ENCODE measurements at regions not wholly inside any gene's neighbourhood (a gene's known extent, or its start where the extent isn't known, plus 50 kb on each side); places are given as distances from the start of the nearest gene placed in this dataset.

- 70 to 84% (median 78%) methylated on average over 1 of the region's 1 CpG for WGBS, 3 donors
- TF ChIP-seq POLR2A (IDR thresholded peaks at IDR 0.05): no peak
- no peak for TF ChIP-seq EP300 (IDR thresholded peaks at IDR 0.05)
- TF ChIP-seq, protein P1, sequence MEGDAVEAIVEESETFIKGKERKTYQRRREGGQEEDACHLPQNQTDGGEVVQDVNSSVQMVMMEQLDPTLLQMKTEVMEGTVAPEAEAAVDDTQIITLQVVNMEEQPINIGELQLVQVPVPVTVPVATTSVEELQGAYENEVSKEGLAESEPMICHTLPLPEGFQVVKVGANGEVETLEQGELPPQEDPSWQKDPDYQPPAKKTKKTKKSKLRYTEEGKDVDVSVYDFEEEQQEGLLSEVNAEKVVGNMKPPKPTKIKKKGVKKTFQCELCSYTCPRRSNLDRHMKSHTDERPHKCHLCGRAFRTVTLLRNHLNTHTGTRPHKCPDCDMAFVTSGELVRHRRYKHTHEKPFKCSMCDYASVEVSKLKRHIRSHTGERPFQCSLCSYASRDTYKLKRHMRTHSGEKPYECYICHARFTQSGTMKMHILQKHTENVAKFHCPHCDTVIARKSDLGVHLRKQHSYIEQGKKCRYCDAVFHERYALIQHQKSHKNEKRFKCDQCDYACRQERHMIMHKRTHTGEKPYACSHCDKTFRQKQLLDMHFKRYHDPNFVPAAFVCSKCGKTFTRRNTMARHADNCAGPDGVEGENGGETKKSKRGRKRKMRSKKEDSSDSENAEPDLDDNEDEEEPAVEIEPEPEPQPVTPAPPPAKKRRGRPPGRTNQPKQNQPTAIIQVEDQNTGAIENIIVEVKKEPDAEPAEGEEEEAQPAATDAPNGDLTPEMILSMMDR (IDR thresholded peaks at IDR 0.05): no peak
- no peaks in the 10 kb centered on the region for H3K9me3 ChIP-seq
- H3K36me3 ChIP-seq: no peaks in the 10 kb centered on the region
- intact Hi-C loops (cut with DNase I): no loop called here
- DNase-seq: no peak
- no peaks in the 10 kb centered on the region for H3K27me3 ChIP-seq
- H3K4me1 ChIP-seq (ENCODE audit: insufficient read depth): no peaks in the 10 kb centered on the region
- H3K27ac ChIP-seq: no peak overlapping the region
- H3K4me3 ChIP-seq: no peak overlapping the region
Measured at GRCh38 chr7:145951566-145951965, 165.0 kb upstream of the CNTNAP2 start.

DNA sequence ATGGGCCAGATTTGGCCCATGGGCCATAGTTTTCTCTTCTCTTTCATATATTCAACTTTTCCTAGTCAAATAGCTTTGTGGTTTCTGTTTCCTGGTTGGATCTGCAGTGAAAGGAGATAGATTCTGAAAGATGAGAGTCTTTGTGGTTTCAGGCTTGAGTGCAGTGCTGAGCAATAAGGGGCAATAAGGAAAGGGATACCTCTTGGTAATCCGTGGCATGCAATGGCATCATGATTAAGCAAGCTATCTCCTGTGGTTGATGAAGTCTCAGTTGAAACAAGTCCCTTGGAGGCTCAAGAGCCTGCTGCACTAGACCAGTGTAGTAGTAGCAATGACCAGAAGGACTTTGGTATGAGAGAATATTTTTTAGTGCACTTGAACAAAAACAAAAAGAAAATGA is 187.7 kb upstream of the CNTNAP2 start:
- Histone ChIP-seq H3K4me3 (no peak overlapping the region), H3K27me3 (no peaks in the 10 kb centered on the region), H3K4me1 (ENCODE audit: insufficient read depth) (no peaks in the 10 kb centered on the region), H3K9me3 (no peaks in the 10 kb centered on the region), H3K36me3 (no peaks in the 10 kb centered on the region), H3K27ac (no peak overlapping the region)
- no peak for DNase-seq
- 38 to 78% (median 53%) methylated on average over 1 of the region's 1 CpG for WGBS, 3 donors
- intact Hi-C loops (cut with DNase I): no loop called here
- no peak for TF ChIP-seq POLR2A (IDR thresholded peaks at IDR 0.05)
- TF ChIP-seq, protein P1 (IDR thresholded peaks at IDR 0.05): no peak

GRCh38 chr7:145919712-145920111 is 196.9 kb upstream of the CNTNAP2 start:
- no peaks in the 10 kb centered on the region for H3K27me3 ChIP-seq
- no peak overlapping the region for H3K4me3 ChIP-seq
- peaks cover 0 to 4% of the 10 kb centered on the region in 2 donors for H3K9me3 ChIP-seq
- intact Hi-C loops (cut with DNase I): no loop called here
- no peak for DNase-seq
- no peaks in the 10 kb centered on the region for H3K36me3 ChIP-seq
- H3K27ac ChIP-seq: no peak overlapping the region
- H3K4me1 ChIP-seq (ENCODE audit: insufficient read depth): no peaks in the 10 kb centered on the region
- TF ChIP-seq EP300 (IDR thresholded peaks at IDR 0.05) (no peak), POLR2A (IDR thresholded peaks at IDR 0.05) (no peak)
- TF ChIP-seq, protein P1 (IDR thresholded peaks at IDR 0.05): no peak
- 82 to 84% (median 83%) methylated on average over 1 of the region's 1 CpG for WGBS, 3 donors

GRCh38 chr7:145916776-145917175 is 199.8 kb upstream of the CNTNAP2 start:
- H3K4me3 ChIP-seq: no peak overlapping the region
- intact Hi-C loops (cut with DNase I): no loop called here
- no peak for TF ChIP-seq POLR2A (IDR thresholded peaks at IDR 0.05)
- TF ChIP-seq EP300 (IDR thresholded peaks at IDR 0.05): no peak
- TF ChIP-seq, protein P1 (IDR thresholded peaks at IDR 0.05): no peak
- H3K36me3 ChIP-seq: no peaks in the 10 kb centered on the region
- DNase-seq: no peak
- H3K27ac ChIP-seq: no peak overlapping the region
- no peaks in the 10 kb centered on the region for H3K4me1 ChIP-seq (ENCODE audit: insufficient read depth)
- 83 to 92% (median 86%) methylated on average over 8 of the region's 8 CpGs for WGBS, 3 donors
- no peaks in the 10 kb centered on the region for H3K27me3 ChIP-seq
- peaks cover 0 to 4% of the 10 kb centered on the region in 2 donors for H3K9me3 ChIP-seq

- intact Hi-C loops (cut with DNase I): no loop called here
- H3K27me3 ChIP-seq: no peaks in the 10 kb centered on the region
- 83 to 86% (median 83%) methylated on average over 2 of the region's 2 CpGs for WGBS, 3 donors
Measured at GRCh38 chr7:145915679-145916078, 200.9 kb upstream of the CNTNAP2 start.

More at GRCh38 chr7:145915679-145916078, 200.9 kb upstream of the CNTNAP2 start:
- no peaks in the 10 kb centered on the region for H3K36me3 ChIP-seq
- DNase-seq: no peak
- peaks cover 0 to 4% of the 10 kb centered on the region in 2 donors for H3K9me3 ChIP-seq
- no peak overlapping the region for H3K27ac ChIP-seq
- H3K4me3 ChIP-seq: no peak overlapping the region
- TF ChIP-seq POLR2A (IDR thresholded peaks at IDR 0.05) (no peak), EP300 (IDR thresholded peaks at IDR 0.05) (no peak)
- TF ChIP-seq, protein P1 (IDR thresholded peaks at IDR 0.05): no peak
- H3K4me1 ChIP-seq (ENCODE audit: insufficient read depth): no peaks in the 10 kb centered on the region
